ENCODE measurements at regions not wholly inside any gene's neighbourhood (a gene's known extent, or its start where the extent isn't known, plus 50 kb on each side); places are given as distances from the start of the nearest gene placed in this dataset.

- Mint-ChIP-seq H3K4me1 (no peaks in the 10 kb centered on the region), H3K27ac (no peak overlapping the region), H3K36me3 (no peaks in the 10 kb centered on the region)
These were observed 233.2 kb downstream of the RPS24 start for GRCh38 chr10:78266741-78267469.

DNA sequence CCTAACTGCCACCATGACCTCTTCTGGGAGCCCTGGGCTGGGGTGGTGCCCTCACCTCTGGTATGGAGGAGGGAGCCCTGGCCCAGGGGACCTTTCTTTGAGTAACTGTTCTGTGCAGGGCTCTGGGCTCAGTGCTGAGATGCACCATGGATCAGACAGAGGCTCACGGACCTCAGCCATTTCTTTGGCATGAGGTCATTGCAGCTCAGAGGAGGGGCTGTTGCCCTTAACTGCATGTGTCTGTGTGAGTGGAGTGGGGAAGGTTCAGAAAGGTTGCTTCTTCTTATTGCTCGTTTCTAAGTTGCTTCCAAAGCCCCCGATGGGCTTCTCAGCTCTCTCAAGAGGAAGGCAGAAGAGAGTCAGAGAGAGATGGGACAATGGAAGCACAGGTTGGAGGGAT, 233.9 kb downstream of the RPS24 start:
- Mint-ChIP-seq H3K27ac (no peak overlapping the region), H3K36me3 (no peaks in the 10 kb centered on the region), H3K9me3 (no peaks in the 10 kb centered on the region), H3K4me1 (no peaks in the 10 kb centered on the region), H3K27me3 (no peaks in the 10 kb centered on the region), H3K4me3 (no peak overlapping the region)
- no peak for DNase-seq

More at GRCh38 chr10:78266741-78267469, 233.2 kb downstream of the RPS24 start:
- no peak for DNase-seq
- no peak overlapping the region for H3K4me3 Mint-ChIP-seq
- H3K27me3 Mint-ChIP-seq, result no peaks in the 10 kb centered on the region
- H3K9me3 Mint-ChIP-seq, result no peaks in the 10 kb centered on the region

DNA sequence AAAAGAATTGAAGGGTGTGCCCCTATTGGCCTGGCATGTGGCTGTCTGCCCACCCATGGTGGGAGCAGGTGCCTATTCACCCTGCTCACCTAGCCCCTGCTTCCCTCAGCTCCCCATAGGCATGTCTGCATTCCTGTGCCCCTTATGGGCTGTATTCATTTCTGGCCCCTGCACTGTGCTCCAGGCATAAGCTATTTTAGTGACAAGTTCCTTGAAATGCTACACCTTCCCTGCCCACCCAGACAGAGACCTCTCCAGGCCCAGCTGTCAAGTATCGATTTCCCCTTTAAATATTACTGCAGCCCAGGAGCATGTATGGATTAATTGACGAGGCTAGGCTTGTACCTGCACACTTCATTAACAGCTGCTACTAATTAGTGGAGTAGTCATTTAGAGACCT, 235.4 kb downstream of the RPS24 start:
- Mint-ChIP-seq H3K4me1 (no peaks in the 10 kb centered on the region), H3K27ac (no peak overlapping the region), H3K9me3 (no peaks in the 10 kb centered on the region), H3K4me3 (no peak overlapping the region), H3K27me3 (no peaks in the 10 kb centered on the region), H3K36me3 (no peaks in the 10 kb centered on the region)
- DNase-seq, result no peak

- Mint-ChIP-seq H3K4me3 (no peak overlapping the region), H3K27me3 (no peaks in the 10 kb centered on the region), H3K9me3 (no peaks in the 10 kb centered on the region), H3K27ac (no peak overlapping the region), H3K36me3 (no peaks in the 10 kb centered on the region), H3K4me1 (no peaks in the 10 kb centered on the region)
- no peak for DNase-seq
These were observed 238.7 kb downstream of the RPS24 start for GRCh38 chr10:78272329-78272728.

GRCh38 chr10:78274491-78274890, 240.8 kb downstream of the RPS24 start:
- Mint-ChIP-seq H3K4me3 (no peak overlapping the region), H3K27ac (no peak overlapping the region), H3K9me3 (no peaks in the 10 kb centered on the region), H3K4me1 (no peaks in the 10 kb centered on the region), H3K36me3 (no peaks in the 10 kb centered on the region), H3K27me3 (no peaks in the 10 kb centered on the region)
- DNase-seq, result no peak

DNA sequence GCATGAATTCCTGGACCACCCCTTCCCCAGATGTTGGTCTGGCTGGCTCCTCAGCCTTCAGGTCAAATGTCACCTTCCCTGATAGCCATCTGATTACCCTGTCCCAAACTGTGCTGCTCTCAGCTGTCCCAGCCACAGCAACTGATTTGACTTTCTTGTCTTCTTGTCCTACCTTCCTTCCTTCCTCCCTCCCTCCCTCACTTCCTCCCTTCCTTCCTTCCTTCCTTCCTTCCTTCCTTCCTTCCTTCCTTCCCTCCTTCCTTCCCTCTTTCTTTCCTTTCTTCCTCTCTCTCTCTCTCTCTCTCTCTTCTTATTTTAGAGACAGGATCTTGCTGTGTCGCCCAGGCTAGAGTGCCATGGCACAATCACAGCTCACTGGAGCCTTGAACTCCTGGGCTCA, 242.5 kb downstream of the RPS24 start:
- Mint-ChIP-seq H3K4me3 (no peak overlapping the region), H3K27ac (no peak overlapping the region), H3K9me3 (no peaks in the 10 kb centered on the region), H3K27me3 (no peaks in the 10 kb centered on the region), H3K4me1 (no peaks in the 10 kb centered on the region), H3K36me3 (no peaks in the 10 kb centered on the region)
- DNase-seq, result no peak

GRCh38 chr10:78277314-78278057, 243.8 kb downstream of the RPS24 start:
- Mint-ChIP-seq H3K27me3 (no peaks in the 10 kb centered on the region), H3K4me3 (no peak overlapping the region), H3K9me3 (no peaks in the 10 kb centered on the region), H3K36me3 (no peaks in the 10 kb centered on the region), H3K27ac (no peak overlapping the region), H3K4me1 (no peaks in the 10 kb centered on the region)
- no peak for DNase-seq

DNA sequence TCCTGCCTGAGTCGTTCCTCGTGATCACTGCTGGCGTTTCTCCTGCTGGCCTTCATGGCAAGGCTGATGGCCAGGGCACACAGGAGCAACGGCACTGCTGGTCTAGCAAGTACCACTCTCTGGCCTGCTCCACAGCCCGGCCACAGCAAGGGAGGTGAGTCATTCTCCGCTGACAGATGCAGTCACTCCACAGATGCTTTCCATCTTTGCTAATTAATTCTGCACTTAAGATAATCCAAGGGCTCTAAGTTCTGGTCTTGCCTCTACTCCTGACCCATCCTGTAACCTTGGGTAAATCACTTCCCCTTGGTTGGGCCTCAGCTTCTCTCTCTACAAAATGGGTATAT, 244.4 kb downstream of the RPS24 start:
- no peaks in the 10 kb centered on the region for H3K4me1 Mint-ChIP-seq

GRCh38 chr10:78279756-78280155, 246.1 kb downstream of the RPS24 start:
- Mint-ChIP-seq H3K4me1 (no peaks in the 10 kb centered on the region), H3K27me3 (no peaks in the 10 kb centered on the region), H3K4me3 (no peak overlapping the region), H3K9me3 (no peaks in the 10 kb centered on the region), H3K36me3 (no peaks in the 10 kb centered on the region), H3K27ac (no peak overlapping the region)
- no peak for DNase-seq

More for the DNA sequence above, 244.4 kb downstream of the RPS24 start:
- no peak for DNase-seq
- Mint-ChIP-seq H3K27me3 (no peaks in the 10 kb centered on the region), H3K9me3 (no peaks in the 10 kb centered on the region), H3K4me3 (no peak overlapping the region), H3K36me3 (no peaks in the 10 kb centered on the region), H3K27ac (no peak overlapping the region)

DNA sequence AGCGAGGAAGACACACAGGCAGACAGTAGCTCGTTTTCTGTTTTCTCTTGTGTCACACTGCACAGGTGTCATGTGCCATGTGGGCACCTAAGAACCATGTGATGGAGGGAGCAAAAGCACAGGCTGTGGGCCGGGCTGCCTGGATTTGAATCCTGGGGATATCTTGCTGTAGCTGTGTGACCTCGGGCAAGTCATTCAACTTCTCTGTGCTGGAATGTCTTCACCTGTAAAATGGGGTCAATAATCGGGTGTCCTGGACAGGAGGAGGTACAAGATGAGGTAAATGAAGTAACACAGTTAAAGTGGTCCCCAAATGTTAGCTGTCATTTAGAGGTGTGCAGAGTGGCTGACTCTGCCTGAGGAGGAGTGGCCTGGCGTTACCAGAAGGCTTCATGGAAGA, 246.9 kb downstream of the RPS24 start:
- DNase-seq, result no peak
- H3K27me3 Mint-ChIP-seq, result no peaks in the 10 kb centered on the region
- no peak overlapping the region for H3K4me3 Mint-ChIP-seq
- no peaks in the 10 kb centered on the region for H3K4me1 Mint-ChIP-seq
- H3K27ac Mint-ChIP-seq, result no peak overlapping the region
- H3K9me3 Mint-ChIP-seq, result no peaks in the 10 kb centered on the region
- no peaks in the 10 kb centered on the region for H3K36me3 Mint-ChIP-seq

GRCh38 chr10:78281627-78282026, 248.0 kb downstream of the RPS24 start:
- Mint-ChIP-seq H3K9me3 (no peaks in the 10 kb centered on the region), H3K4me3 (no peak overlapping the region), H3K4me1 (no peaks in the 10 kb centered on the region), H3K36me3 (no peaks in the 10 kb centered on the region), H3K27me3 (no peaks in the 10 kb centered on the region), H3K27ac (no peak overlapping the region)
- no peak for DNase-seq

GRCh38 chr10:78283069-78283682, 249.5 kb downstream of the RPS24 start:
- no peak for DNase-seq
- no peaks in the 10 kb centered on the region for H3K9me3 Mint-ChIP-seq
- no peaks in the 10 kb centered on the region for H3K27me3 Mint-ChIP-seq
- no peak overlapping the region for H3K27ac Mint-ChIP-seq
- no peak overlapping the region for H3K4me3 Mint-ChIP-seq
- H3K4me1 Mint-ChIP-seq, result no peaks in the 10 kb centered on the region
- no peaks in the 10 kb centered on the region for H3K36me3 Mint-ChIP-seq

GRCh38 chr10:78284381-78284780, 250.7 kb downstream of the RPS24 start:
- Mint-ChIP-seq H3K27me3 (no peaks in the 10 kb centered on the region), H3K36me3 (no peaks in the 10 kb centered on the region), H3K4me1 (no peaks in the 10 kb centered on the region), H3K27ac (no peak overlapping the region), H3K4me3 (no peak overlapping the region), H3K9me3 (no peaks in the 10 kb centered on the region)
- DNase-seq, result no peak

DNA sequence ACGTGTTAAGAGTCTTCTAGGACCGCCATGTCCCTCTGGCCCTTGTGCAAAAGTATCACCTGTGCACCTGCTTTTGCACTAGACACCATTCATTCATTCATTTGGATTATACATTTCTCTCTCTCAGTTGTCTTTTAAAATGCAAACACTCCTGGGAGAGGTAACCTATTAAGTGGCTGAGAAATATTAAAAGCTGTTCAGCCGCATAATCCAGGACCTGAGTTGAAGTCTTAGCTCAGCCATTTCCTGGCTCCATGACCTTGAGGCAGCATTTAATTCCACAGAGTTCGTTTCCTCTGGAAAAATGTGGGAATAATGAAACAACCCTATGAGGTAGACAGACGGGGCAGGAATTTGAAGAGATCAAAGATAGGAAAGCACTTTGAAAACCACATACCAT, 251.6 kb downstream of the RPS24 start:
- no peak for DNase-seq
- no peaks in the 10 kb centered on the region for H3K9me3 Mint-ChIP-seq
- no peaks in the 10 kb centered on the region for H3K27me3 Mint-ChIP-seq
- H3K4me3 Mint-ChIP-seq, result no peak overlapping the region
- no peaks in the 10 kb centered on the region for H3K4me1 Mint-ChIP-seq
- H3K27ac Mint-ChIP-seq, result no peak overlapping the region
- no peaks in the 10 kb centered on the region for H3K36me3 Mint-ChIP-seq

- Mint-ChIP-seq H3K36me3 (no peaks in the 10 kb centered on the region), H3K9me3 (no peaks in the 10 kb centered on the region)
These were observed 252.5 kb downstream of the RPS24 start for GRCh38 chr10:78286186-78286585.

GRCh38 chr10:78286668-78287067, 253.0 kb downstream of the RPS24 start:
- Mint-ChIP-seq H3K4me1 (no peaks in the 10 kb centered on the region), H3K27ac (no peak overlapping the region), H3K27me3 (no peaks in the 10 kb centered on the region), H3K36me3 (no peaks in the 10 kb centered on the region), H3K4me3 (no peak overlapping the region), H3K9me3 (no peaks in the 10 kb centered on the region)
- DNase-seq, result no peak

More at GRCh38 chr10:78286186-78286585, 252.5 kb downstream of the RPS24 start:
- DNase-seq, result no peak
- H3K27ac Mint-ChIP-seq, result no peak overlapping the region
- H3K4me1 Mint-ChIP-seq, result no peaks in the 10 kb centered on the region
- H3K27me3 Mint-ChIP-seq, result no peaks in the 10 kb centered on the region
- no peak overlapping the region for H3K4me3 Mint-ChIP-seq

Measured in activated naive CD8-positive, alpha-beta T cell treated with anti-CD3 and anti-CD28 coated beads for 36 hours (primary cell).